ENCODE measurements at regions not wholly inside any gene's neighbourhood (a gene's known extent, or its start where the extent isn't known, plus 50 kb on each side); places are given as distances from the start of the nearest gene placed in this dataset.

DNA sequence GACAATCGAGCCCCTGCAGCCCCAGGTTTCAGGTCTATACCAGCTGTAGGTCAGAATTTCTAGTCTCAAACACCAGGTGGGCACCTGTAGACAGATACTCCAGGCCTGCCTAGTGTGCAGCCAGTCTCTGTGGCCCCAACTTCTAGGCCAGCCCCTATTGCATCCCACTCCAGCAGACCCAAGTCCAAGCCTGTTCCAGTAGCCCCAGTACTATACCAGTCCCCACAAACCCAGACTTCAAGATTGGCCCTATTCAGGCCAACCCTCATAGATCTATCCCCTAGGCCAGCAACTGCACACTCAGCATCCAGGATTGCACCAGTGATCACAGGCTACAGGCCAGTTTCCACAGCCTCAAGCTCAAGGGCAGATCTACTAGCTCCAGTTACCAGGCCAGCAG is 344.0 kb downstream of the PYDC2 start:
- Mint-ChIP-seq H3K27me3 (ENCODE audit: low read depth) (no peaks in the 10 kb centered on the region), H3K27ac (ENCODE audit: unreplicated experiment) (no peak overlapping the region), H3K36me3 (ENCODE audit: low read depth) (peaks cover 8% of the 10 kb centered on the region), H3K9me3 (peaks cover 9% of the 10 kb centered on the region), H3K4me3 (no peak overlapping the region), H3K4me1 (no peaks in the 10 kb centered on the region)
- no peak for DNase-seq (ENCODE audit: low read depth, low spot score)
- TF ChIP-seq, protein P1, sequence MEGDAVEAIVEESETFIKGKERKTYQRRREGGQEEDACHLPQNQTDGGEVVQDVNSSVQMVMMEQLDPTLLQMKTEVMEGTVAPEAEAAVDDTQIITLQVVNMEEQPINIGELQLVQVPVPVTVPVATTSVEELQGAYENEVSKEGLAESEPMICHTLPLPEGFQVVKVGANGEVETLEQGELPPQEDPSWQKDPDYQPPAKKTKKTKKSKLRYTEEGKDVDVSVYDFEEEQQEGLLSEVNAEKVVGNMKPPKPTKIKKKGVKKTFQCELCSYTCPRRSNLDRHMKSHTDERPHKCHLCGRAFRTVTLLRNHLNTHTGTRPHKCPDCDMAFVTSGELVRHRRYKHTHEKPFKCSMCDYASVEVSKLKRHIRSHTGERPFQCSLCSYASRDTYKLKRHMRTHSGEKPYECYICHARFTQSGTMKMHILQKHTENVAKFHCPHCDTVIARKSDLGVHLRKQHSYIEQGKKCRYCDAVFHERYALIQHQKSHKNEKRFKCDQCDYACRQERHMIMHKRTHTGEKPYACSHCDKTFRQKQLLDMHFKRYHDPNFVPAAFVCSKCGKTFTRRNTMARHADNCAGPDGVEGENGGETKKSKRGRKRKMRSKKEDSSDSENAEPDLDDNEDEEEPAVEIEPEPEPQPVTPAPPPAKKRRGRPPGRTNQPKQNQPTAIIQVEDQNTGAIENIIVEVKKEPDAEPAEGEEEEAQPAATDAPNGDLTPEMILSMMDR (conservative IDR thresholded peaks at IDR 0.05) = no peak

DNA sequence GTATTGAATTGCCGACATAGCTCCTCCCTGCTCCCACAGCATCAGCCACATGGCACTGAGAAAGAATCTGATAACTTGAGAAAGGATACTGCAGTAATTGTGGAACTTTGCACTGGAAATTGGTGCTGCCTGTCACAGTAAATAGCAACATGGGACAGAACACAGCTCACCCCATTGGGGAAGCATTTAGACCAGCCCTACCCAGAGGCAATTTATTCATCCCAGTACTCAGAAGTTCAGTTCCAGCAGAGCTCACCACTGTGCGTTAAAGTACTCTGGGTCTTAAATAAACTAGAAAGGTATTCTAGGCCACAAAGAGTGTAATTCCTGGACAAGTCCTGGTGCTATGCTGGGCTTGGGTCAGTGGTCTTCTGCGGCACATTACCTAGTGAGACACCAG is 347.1 kb downstream of the PYDC2 start:
- H3K27ac Mint-ChIP-seq (ENCODE audit: unreplicated experiment) = no peak overlapping the region
- H3K36me3 Mint-ChIP-seq (ENCODE audit: low read depth) = peaks cover 7% of the 10 kb centered on the region
- H3K27me3 Mint-ChIP-seq (ENCODE audit: low read depth) = no peaks in the 10 kb centered on the region
- TF ChIP-seq, protein P1 (conservative IDR thresholded peaks at IDR 0.05) = no peak
- H3K4me1 Mint-ChIP-seq = no peaks in the 10 kb centered on the region
- H3K9me3 Mint-ChIP-seq = peaks cover 7% of the 10 kb centered on the region
- no peak overlapping the region for H3K4me3 Mint-ChIP-seq
- no peak for DNase-seq (ENCODE audit: low read depth, low spot score)

DNA sequence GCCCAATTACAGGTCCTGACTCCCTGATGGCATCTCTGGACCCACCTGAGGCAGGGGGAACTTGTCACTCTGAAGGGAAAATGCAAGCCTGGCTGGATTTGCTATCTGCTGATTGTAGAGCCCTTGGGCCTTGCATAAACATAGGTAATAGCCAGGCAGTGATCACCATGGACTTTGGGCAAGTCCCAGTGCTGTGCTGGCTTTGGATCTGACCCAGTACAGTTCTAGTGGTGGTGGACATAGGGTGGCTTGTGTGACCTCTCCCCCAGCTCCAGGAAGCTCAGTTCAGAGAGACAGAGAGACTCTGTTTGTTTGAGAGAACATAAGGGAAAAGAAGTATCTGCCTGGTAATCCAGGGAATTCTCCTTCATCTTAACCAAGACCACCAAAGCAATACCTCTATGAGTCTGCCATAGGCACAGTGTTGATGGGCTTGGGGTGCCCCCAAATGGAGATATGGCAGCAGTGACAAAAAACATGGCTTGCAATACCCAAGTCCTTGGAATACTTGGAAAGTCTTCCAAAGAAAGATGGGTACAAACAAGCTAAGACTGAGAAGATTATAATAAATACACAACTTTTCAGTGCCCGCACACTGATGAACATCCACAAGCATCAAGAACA is 348.5 kb downstream of the PYDC2 start:
- DNase-seq (ENCODE audit: low read depth, low spot score) = no peak
- Mint-ChIP-seq H3K27me3 (ENCODE audit: low read depth) (no peaks in the 10 kb centered on the region), H3K36me3 (ENCODE audit: low read depth) (peaks cover 9% of the 10 kb centered on the region), H3K4me1 (no peaks in the 10 kb centered on the region), H3K9me3 (peaks cover 11% of the 10 kb centered on the region), H3K4me3 (no peak overlapping the region), H3K27ac (ENCODE audit: unreplicated experiment) (no peak overlapping the region)
- TF ChIP-seq, protein P1 (conservative IDR thresholded peaks at IDR 0.05) = no peak

DNA sequence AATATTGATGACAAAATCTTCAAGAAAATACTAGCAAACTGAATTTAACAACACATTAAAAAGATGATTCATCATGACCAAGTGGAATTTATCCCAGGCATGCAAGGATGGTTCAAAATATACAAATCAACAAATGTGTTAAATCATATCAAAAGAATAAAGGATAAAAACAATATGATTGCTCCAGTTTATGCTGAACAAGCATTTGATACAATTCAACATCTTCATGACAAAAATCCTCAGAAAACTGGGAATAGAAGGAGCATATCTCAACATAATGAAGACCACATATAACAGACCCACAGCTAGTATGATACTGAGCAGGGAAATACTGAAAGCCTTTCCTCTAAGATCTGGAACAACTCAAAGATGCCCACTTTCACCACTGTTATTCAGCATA is 352.3 kb downstream of the PYDC2 start:
- no peak for DNase-seq (ENCODE audit: low read depth, low spot score)
- Mint-ChIP-seq H3K4me3 (no peak overlapping the region), H3K9me3 (peaks cover 14% of the 10 kb centered on the region), H3K27me3 (ENCODE audit: low read depth) (no peaks in the 10 kb centered on the region), H3K27ac (ENCODE audit: unreplicated experiment) (no peak overlapping the region), H3K36me3 (ENCODE audit: low read depth) (peaks cover 11% of the 10 kb centered on the region), H3K4me1 (no peaks in the 10 kb centered on the region)
- TF ChIP-seq, protein P1 (conservative IDR thresholded peaks at IDR 0.05) = no peak

DNA sequence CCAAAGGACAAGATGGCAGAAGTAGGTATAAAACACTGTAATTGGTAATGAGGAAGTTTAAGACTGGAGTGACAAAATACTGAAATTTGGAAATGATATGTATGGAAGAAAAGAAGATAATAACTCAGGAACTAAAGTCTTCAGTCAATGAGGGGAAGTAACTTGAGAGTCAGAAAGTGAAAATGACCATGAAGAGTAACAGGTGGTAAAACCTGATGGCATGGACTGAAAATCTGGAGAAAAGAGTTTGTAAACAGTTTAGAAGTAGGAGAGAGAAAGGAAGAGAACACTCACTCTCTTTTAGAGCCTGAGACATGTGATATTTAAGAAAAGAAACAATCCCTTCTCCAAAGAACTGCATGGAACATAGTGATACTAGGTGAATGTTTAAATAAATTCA is 387.9 kb downstream of the PYDC2 start:
- TF ChIP-seq, protein P1 (conservative IDR thresholded peaks at IDR 0.05) = no peak
- DNase-seq (ENCODE audit: low read depth, low spot score) = no peak
- peaks cover 5% of the 10 kb centered on the region for H3K9me3 Mint-ChIP-seq
- H3K4me3 Mint-ChIP-seq = no peak overlapping the region
- H3K27ac Mint-ChIP-seq (ENCODE audit: unreplicated experiment) = no peak overlapping the region
- H3K36me3 Mint-ChIP-seq (ENCODE audit: low read depth) = no peaks in the 10 kb centered on the region
- no peaks in the 10 kb centered on the region for H3K27me3 Mint-ChIP-seq (ENCODE audit: low read depth)
- no peaks in the 10 kb centered on the region for H3K4me1 Mint-ChIP-seq
